Brain microvascular endothelial cell (primary cell): ENCODE measurements at regions not wholly inside any gene's neighbourhood (a gene's known extent, or its start where the extent isn't known, plus 50 kb on each side); places are given as distances from the start of the nearest gene placed in this dataset.

Source experiments
- DNase-seq: peaks from one replicate; pipeline ENCODE4 v3.0.0-alpha.2; 2020
- H3K27ac ChIP-seq: fragments of 250-450 bp; sonication (Bioruptor Pico); 2 replicates; pipeline ENCODE4 v1.5.1; 2020; ENCODE audit warnings: mild to moderate bottlenecking, moderate library complexity
- H3K27me3 ChIP-seq: fragments of 250-450 bp; sonication (Bioruptor Pico); replicated peaks from 2 replicates; pipeline ENCODE4 v1.5.1; 2020; ENCODE audit warnings: mild to moderate bottlenecking
- H3K36me3 ChIP-seq: fragments of 250-450 bp; sonication (Bioruptor Pico); replicated peaks from 2 replicates; pipeline ENCODE4 v1.5.1; 2020; ENCODE audit warnings: mild to moderate bottlenecking
- H3K4me3 ChIP-seq: 2 replicates; pipeline ENCODE4 v1.5.1; 2011; ENCODE audit warnings: low read depth, mild to moderate bottlenecking, control low read depth, low read length, moderate library complexity
- CTCF ChIP-seq: IDR thresholded peaks from 2 replicates; pipeline ENCODE4 v1.5.1; 2011; ENCODE audit warnings: low read depth, mild to moderate bottlenecking, moderate library complexity, low read length, control low read depth, inconsistent platforms; ENCODE audit errors: missing control alignments
- in situ Hi-C: cut with HindIII; loops from 2 replicates; pipeline ENCODE4 v1.10.0; 2017; ENCODE audit warnings: low sequenced_read_pairs, low pct_ligation_motif_present

GRCh38 chr20:41696428-41696827, 78.3 kb upstream of the CHD6 start:
- H3K27ac ChIP-seq: no peak overlapping the region
- no peak for DNase-seq
- in situ Hi-C loops: no loop called here
- no peak for TF ChIP-seq CTCF
- H3K4me3 ChIP-seq: no peak overlapping the region
- H3K36me3 ChIP-seq: no peaks in the 10 kb centered on the region
- no peaks in the 10 kb centered on the region for H3K27me3 ChIP-seq

- no peak for DNase-seq
- no peak overlapping the region for H3K27ac ChIP-seq
- no peak for TF ChIP-seq CTCF
- no peaks in the 10 kb centered on the region for H3K36me3 ChIP-seq
- in situ Hi-C loops: no loop called here
- H3K4me3 ChIP-seq: no peak overlapping the region
- no peaks in the 10 kb centered on the region for H3K27me3 ChIP-seq
These were observed 76.6 kb upstream of the CHD6 start for GRCh38 chr20:41694796-41695195.

GRCh38 chr20:41693136-41693979, 75.2 kb upstream of the CHD6 start:
- Histone ChIP-seq H3K27ac (peak overlapping the region; percentile 2), H3K4me3 (peak overlapping the region; percentile 70), H3K27me3 (no peaks in the 10 kb centered on the region), H3K36me3 (no peaks in the 10 kb centered on the region)
- peak; percentile 72 for DNase-seq
- in situ Hi-C loops: no loop called here
- TF ChIP-seq CTCF: peak; percentile 62

GRCh38 chr20:41692479-41693135, 74.4 kb upstream of the CHD6 start:
- peak; percentile 22 for DNase-seq
- H3K27ac ChIP-seq: no peak overlapping the region
- no peak for TF ChIP-seq CTCF
- H3K36me3 ChIP-seq: no peaks in the 10 kb centered on the region
- no peaks in the 10 kb centered on the region for H3K27me3 ChIP-seq
- H3K4me3 ChIP-seq: peak overlapping the region; percentile 70
- in situ Hi-C loops: no loop called here

- no peak overlapping the region for H3K27ac ChIP-seq
- no peak for TF ChIP-seq CTCF
- H3K27me3 ChIP-seq: no peaks in the 10 kb centered on the region
- no peaks in the 10 kb centered on the region for H3K36me3 ChIP-seq
- in situ Hi-C loops: no loop called here
- no peak overlapping the region for H3K4me3 ChIP-seq
- DNase-seq: no peak
These were observed 73.3 kb upstream of the CHD6 start for GRCh38 chr20:41691443-41691842.

GRCh38 chr20:41690702-41691101, 72.5 kb upstream of the CHD6 start:
- TF ChIP-seq CTCF: no peak
- Histone ChIP-seq H3K4me3 (no peak overlapping the region), H3K27me3 (no peaks in the 10 kb centered on the region), H3K36me3 (no peaks in the 10 kb centered on the region), H3K27ac (no peak overlapping the region)
- in situ Hi-C loops: no loop called here
- no peak for DNase-seq
